ENCODE measurements at regions not wholly inside any gene's neighbourhood (a gene's known extent, or its start where the extent isn't known, plus 50 kb on each side); places are given as distances from the start of the nearest gene placed in this dataset.

DNA sequence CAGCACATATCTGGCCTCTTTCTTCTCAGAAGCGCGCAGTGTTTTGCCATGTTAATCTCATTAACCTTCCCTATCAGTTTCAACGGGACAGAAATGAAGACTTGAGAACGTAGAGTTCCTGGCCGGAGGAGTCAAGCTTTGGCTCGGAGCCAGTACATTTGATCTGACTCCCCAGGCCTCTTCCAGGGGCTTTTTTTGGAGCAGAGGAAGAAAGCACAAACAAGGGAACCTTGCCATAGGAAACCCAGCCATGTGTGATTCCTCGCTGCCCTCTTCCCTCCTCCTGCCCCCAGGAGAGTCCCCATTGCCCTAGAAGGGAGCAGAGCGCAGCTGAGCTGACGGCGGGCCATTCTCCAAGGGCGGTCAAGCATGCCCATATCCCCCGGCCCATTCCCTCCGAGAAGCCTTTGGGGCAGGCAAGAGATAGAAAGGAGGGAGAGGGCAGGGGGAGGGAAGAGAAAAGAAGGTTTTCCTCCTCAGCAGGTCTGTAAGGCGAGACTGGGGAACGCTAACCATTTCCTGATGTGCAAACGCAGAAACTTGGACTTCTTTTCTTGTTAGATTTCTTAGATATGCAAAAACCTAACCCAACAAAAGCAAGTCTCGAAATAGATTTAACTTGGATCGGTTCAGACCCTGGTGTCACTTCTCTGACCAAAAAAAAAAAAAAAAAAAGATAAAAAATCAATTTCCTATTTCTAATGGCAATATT lies 63.7 kb upstream of the POU3F3 start:
- Histone ChIP-seq H3K4me3 (ENCODE audit: low read depth in 1 of 2, low read length in 2 of 2) (no peak overlapping the region), H4K20me1 (ENCODE audit: insufficient read depth, low read length) (no peaks in the 10 kb centered on the region), H3K36me3 (ENCODE audit: insufficient read depth, low read length) (no peaks in the 10 kb centered on the region), H2AFZ (ENCODE audit: low read depth, low read length) (no peak overlapping the region), H3K27ac (ENCODE audit: low read length) (no peak overlapping the region), H3K9ac (ENCODE audit: low read depth, low read length) (no peak overlapping the region), H3K4me1 (ENCODE audit: insufficient read depth, low read length) (no peaks in the 10 kb centered on the region), H3K4me2 (ENCODE audit: insufficient read depth, low read length) (no peak overlapping the region), H3K9me3 (ENCODE audit: insufficient read depth, low read length, severe bottlenecking) (no peaks in the 10 kb centered on the region), H3K79me2 (ENCODE audit: insufficient read depth, low read length) (no peaks in the 10 kb centered on the region), H3K27me3 (ENCODE audit: insufficient read depth, low read length, poor library complexity) (no peaks in the 10 kb centered on the region)
- TF ChIP-seq, protein P1, sequence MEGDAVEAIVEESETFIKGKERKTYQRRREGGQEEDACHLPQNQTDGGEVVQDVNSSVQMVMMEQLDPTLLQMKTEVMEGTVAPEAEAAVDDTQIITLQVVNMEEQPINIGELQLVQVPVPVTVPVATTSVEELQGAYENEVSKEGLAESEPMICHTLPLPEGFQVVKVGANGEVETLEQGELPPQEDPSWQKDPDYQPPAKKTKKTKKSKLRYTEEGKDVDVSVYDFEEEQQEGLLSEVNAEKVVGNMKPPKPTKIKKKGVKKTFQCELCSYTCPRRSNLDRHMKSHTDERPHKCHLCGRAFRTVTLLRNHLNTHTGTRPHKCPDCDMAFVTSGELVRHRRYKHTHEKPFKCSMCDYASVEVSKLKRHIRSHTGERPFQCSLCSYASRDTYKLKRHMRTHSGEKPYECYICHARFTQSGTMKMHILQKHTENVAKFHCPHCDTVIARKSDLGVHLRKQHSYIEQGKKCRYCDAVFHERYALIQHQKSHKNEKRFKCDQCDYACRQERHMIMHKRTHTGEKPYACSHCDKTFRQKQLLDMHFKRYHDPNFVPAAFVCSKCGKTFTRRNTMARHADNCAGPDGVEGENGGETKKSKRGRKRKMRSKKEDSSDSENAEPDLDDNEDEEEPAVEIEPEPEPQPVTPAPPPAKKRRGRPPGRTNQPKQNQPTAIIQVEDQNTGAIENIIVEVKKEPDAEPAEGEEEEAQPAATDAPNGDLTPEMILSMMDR (IDR thresholded peaks at IDR 0.05; ENCODE audit: borderline replicate concordance, extremely low read depth, low read length, poor library complexity, severe bottlenecking): no peak
- no peak for TF ChIP-seq EZH2 (IDR thresholded peaks at IDR 0.05; ENCODE audit: borderline replicate concordance, low read depth, low read length, severe bottlenecking)
- DNase-seq (no peak), ATAC-seq (ENCODE audit: insufficient read depth, low read depth) (no peak)

DNA sequence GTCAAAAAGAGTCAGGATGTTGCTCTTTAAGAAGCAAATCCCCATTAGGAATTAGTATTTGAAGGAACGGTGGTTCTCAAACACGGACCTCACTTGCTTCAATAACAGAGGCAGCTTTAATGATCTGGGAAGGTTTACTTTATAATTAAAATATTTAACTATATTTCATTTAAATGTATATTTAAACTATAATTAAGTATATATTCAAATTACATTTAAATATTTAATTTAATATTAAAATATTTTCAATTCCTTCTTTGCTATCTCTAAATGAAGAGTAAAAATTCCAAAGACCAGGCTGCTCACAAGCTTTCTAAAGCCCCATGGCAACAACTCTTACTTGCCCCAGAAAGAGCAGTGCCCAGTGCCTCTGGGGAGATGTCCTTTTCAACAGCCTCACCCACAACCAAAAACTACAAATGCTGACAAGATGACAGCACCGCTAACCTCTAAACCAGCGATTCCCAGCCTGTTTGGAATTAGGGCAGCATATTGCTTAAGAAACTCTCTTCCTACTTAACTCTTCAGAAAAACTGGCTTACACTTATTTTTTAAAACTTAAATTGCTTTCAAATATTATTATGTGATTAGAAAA lies 62.9 kb upstream of the POU3F3 start:
- H3K9ac ChIP-seq (ENCODE audit: low read depth, low read length): no peak overlapping the region
- H3K4me3 ChIP-seq (ENCODE audit: low read depth in 1 of 2, low read length in 2 of 2): no peak overlapping the region
- no peak for DNase-seq
- no peak overlapping the region for H3K4me2 ChIP-seq (ENCODE audit: insufficient read depth, low read length)
- H2AFZ ChIP-seq (ENCODE audit: low read depth, low read length): no peak overlapping the region
- no peaks in the 10 kb centered on the region for H3K4me1 ChIP-seq (ENCODE audit: insufficient read depth, low read length)
- TF ChIP-seq, protein P1 (IDR thresholded peaks at IDR 0.05; ENCODE audit: borderline replicate concordance, extremely low read depth, low read length, poor library complexity, severe bottlenecking): no peak
- no peak for TF ChIP-seq EZH2 (IDR thresholded peaks at IDR 0.05; ENCODE audit: borderline replicate concordance, low read depth, low read length, severe bottlenecking)
- H3K79me2 ChIP-seq (ENCODE audit: insufficient read depth, low read length): no peaks in the 10 kb centered on the region
- ATAC-seq (ENCODE audit: insufficient read depth, low read depth): no peak
- no peaks in the 10 kb centered on the region for H3K36me3 ChIP-seq (ENCODE audit: insufficient read depth, low read length)
- no peaks in the 10 kb centered on the region for H3K9me3 ChIP-seq (ENCODE audit: insufficient read depth, low read length, severe bottlenecking)
- H3K27ac ChIP-seq (ENCODE audit: low read length): no peak overlapping the region
- no peaks in the 10 kb centered on the region for H4K20me1 ChIP-seq (ENCODE audit: insufficient read depth, low read length)
- H3K27me3 ChIP-seq (ENCODE audit: insufficient read depth, low read length, poor library complexity): no peaks in the 10 kb centered on the region

DNA sequence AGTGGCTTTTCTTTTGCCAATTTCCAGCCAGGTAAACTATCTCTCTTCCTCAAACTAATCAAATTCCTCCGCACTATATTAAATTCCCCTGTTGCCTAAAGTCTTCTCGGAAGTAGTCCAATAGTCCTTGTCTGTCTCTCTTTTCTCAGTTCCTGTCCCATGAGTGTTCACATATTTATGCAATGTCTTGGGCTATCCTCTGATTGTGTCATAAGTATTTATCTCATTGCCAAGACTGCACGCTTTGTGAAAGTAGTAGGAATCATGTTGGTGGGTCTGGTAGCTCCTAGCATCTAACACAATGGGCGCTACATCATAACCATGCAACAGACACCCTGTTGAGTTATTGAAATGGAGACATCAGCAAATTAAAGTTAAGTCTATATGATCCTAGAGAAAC lies 59.9 kb upstream of the POU3F3 start:
- no peaks in the 10 kb centered on the region for H3K4me1 ChIP-seq (ENCODE audit: insufficient read depth, low read length)
- H4K20me1 ChIP-seq (ENCODE audit: insufficient read depth, low read length): no peaks in the 10 kb centered on the region
- no peak overlapping the region for H3K9ac ChIP-seq (ENCODE audit: low read depth, low read length)
- H3K4me2 ChIP-seq (ENCODE audit: insufficient read depth, low read length): no peak overlapping the region
- TF ChIP-seq EZH2 (IDR thresholded peaks at IDR 0.05; ENCODE audit: borderline replicate concordance, low read depth, low read length, severe bottlenecking): no peak
- TF ChIP-seq, protein P1 (IDR thresholded peaks at IDR 0.05; ENCODE audit: borderline replicate concordance, extremely low read depth, low read length, poor library complexity, severe bottlenecking): no peak
- no peak overlapping the region for H3K4me3 ChIP-seq (ENCODE audit: low read depth in 1 of 2, low read length in 2 of 2)
- H3K27me3 ChIP-seq (ENCODE audit: insufficient read depth, low read length, poor library complexity): no peaks in the 10 kb centered on the region
- H2AFZ ChIP-seq (ENCODE audit: low read depth, low read length): no peak overlapping the region
- DNase-seq (no peak), ATAC-seq (ENCODE audit: insufficient read depth, low read depth) (no peak)
- H3K79me2 ChIP-seq (ENCODE audit: insufficient read depth, low read length): no peaks in the 10 kb centered on the region
- H3K27ac ChIP-seq (ENCODE audit: low read length): no peak overlapping the region
- H3K9me3 ChIP-seq (ENCODE audit: insufficient read depth, low read length, severe bottlenecking): no peaks in the 10 kb centered on the region
- no peaks in the 10 kb centered on the region for H3K36me3 ChIP-seq (ENCODE audit: insufficient read depth, low read length)
